ENCODE measurements at regions not wholly inside any gene's neighbourhood (a gene's known extent, or its start where the extent isn't known, plus 50 kb on each side); places are given as distances from the start of the nearest gene placed in this dataset.

- TF ChIP-seq CTCF (IDR thresholded peaks at IDR 0.05) = no peak
- no peak for TF ChIP-seq POLR2A (IDR thresholded peaks at IDR 0.05)
- no peak for TF ChIP-seq POLR2AphosphoS5 (IDR thresholded peaks at IDR 0.05)
Observed at GRCh38 chr3:22779737-22780136, 423.4 kb upstream of the UBE2E2 start.

All from gastroesophageal sphincter (tissue), 3 donors.